Stomach (tissue), 4 donors: ENCODE measurements at regions not wholly inside any gene's neighbourhood (a gene's known extent, or its start where the extent isn't known, plus 50 kb on each side); places are given as distances from the start of the nearest gene placed in this dataset.

Source experiments
- CTCF ChIP-seq, 7 experiments: fragments of 450-650 bp in 4 of 7; fragments of 200-600 bp in 3 of 7; sonication (generic) in 3 of 7; IDR thresholded peaks; one replicate each; pipeline ENCODE4 v1.5.1; 2016 to 2019; ENCODE audit warnings: antibody characterized with exemption in 7 of 7, control low read depth in 2 of 7, mild to moderate bottlenecking in 1 of 7
- POLR2A ChIP-seq, 4 donors: fragments of 450-650 bp; IDR thresholded peaks; one replicate each; pipeline ENCODE4 v1.6.1; 2016; ENCODE audit warnings: antibody characterized with exemption in 4 of 4, control low read depth in 2 of 4, mild to moderate bottlenecking in 1 of 4, moderate library complexity in 1 of 4

DNA sequence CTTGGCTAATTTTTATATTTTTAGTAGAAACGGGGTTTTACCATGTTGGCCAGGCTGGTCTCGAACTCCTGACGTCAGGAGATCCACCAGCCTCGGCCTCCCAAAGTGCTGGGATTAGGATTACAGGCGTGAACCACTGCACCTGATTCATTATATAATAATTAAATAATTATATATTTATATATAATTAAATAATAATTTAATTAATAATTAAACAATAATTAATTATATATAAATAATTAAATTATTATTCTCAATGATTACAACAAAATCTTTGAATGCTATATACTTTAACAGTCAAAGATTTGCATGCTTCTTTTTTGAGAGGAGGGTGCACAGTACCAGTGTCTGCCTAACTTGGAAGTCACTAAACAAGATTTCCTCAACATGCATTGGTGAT is 872.3 kb downstream of the EFNB2 start:
- TF ChIP-seq POLR2A (IDR thresholded peaks at IDR 0.05) (no peak), CTCF (IDR thresholded peaks at IDR 0.05) (no peak)
